GM19438 (cell line): ENCODE measurements at regions not wholly inside any gene's neighbourhood (a gene's known extent, or its start where the extent isn't known, plus 50 kb on each side); places are given as distances from the start of the nearest gene placed in this dataset.

ENCODE experiments used
- ATAC-seq: cut with Tn5 transposase; IDR thresholded peaks from one replicate; pipeline ENCODE4 v1.9.1; 2021; ENCODE audit warnings: low read depth; ENCODE audit not compliant: unreplicated experiment

DNA sequence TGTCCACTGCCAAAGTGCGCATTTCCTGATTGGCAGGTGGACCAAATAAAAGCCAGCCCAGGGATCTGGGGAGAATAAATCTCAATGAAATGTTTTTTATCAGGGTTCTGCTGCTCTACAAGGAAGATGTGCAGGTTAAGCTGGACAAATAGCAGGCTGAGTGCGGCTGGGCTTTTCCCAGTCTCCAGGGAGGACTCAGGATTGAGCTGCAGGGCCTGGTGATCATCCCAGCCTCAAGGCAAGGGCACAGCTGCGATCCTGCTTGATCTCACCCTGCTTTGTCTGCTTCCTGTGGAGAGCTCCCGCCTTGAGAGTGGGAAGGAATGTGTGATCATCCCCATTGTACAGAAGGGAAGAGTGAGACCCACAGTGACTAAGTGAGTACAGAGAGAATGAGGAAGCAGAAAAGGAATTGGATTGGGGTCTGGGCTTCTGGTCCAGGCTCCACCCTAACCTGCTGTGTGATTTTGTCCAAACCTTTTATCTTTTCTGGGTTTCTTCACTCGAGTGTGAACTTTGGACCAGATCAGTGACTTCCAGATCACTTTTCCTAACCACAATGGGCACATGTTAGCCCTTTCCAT is 75.3 kb upstream of the CRHR1 start:
- ATAC-seq = no peak

- ATAC-seq = no peak
These were observed 74.3 kb upstream of the CRHR1 start for GRCh38 chr17:45709728-45710288.

GRCh38 chr17:45715787-45716186 is 68.3 kb upstream of the CRHR1 start:
- ATAC-seq = no peak

DNA sequence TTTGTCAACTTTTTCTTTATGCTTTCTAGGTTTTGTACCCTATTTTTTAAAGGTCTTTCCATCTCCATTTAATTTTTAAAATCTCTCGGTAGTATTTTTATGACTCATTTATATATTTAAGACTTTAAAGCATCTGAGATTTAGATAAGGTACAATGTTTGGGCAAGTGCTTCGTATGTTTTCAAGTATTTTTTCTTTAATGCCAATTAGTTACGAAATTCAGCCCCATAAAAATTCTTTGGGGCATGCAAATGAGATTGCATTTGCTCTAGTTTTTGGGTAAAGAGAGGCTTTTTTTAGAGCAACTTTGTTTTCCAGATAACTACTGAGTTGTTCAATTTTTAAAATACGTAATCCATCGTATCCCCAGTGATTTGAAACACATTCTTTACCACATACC is 65.3 kb upstream of the CRHR1 start:
- no peak for ATAC-seq

DNA sequence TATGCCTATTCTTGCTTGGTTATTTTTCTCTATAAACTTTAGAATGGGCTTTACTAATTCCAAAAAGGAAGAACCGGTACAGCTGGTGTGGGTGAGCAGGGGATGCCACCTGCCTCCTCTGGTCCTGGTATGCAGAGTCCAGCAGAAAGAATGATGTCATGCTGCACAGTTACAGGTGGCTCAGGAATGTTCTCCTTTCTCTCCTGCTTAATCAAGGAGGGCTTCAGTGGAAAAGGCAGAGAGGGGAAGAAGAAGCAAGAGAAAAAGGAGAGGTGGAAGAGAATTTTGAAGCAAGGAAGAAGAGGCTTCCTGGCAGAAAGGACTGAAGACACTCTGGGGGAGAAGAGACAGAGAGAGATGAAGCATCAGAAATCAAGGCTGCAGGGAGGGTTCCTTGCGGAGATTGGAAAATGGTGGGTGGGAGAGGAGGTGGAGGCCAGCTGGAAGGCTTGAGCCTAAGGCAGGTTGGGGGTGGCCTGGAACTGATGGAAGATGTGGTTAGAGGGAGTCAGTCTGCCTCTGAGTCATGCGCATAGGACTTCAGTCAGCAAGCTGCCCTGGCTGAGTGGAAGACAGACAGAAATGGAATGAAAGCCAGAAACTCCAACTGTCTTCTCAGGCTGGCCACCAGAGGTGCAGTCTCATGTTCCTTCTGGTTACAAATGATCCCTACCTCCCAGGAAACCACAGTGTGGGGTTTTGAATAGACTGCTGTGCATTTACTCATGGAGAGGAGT is 64.6 kb upstream of the CRHR1 start:
- no peak for ATAC-seq

DNA sequence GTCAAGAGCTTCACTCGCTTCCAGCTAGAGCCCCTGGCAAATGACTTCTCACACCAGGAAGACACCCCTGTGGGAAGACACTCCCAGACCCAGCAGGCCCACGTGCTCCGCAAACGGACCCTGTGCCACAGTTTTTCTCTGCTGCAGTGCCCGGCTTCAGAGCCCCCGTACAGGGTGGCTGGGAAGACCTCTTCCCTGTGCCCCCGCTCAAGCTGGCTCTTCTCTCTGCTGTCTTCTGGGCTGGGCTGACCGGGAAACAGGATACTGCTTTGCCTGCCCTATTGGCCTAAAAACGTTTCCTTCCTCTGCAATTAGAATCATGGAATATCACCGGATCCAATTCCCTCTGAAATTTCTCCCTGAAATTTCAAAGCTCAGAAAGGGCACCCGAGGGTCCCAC is 63.7 kb upstream of the CRHR1 start:
- no peak for ATAC-seq

DNA sequence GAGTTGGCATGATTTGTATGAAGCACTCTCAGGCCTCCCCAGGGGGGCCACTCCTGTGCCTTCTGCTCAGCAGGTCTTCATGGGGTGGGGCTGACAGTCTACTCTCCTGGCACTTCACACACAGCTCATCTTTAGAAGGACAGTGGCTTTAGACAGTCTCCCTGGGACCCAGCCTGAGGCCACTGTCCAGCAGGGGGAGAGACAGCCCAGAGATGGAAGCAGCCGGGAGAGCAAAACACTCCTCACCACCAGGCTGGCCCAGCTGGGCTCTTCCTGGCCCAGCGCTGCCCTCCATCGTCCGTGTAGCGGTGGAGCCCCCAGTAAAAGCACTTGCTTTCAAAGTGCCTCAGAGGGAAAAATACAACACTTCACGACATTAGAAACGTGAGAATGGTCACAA is 62.0 kb upstream of the CRHR1 start:
- ATAC-seq = no peak

DNA sequence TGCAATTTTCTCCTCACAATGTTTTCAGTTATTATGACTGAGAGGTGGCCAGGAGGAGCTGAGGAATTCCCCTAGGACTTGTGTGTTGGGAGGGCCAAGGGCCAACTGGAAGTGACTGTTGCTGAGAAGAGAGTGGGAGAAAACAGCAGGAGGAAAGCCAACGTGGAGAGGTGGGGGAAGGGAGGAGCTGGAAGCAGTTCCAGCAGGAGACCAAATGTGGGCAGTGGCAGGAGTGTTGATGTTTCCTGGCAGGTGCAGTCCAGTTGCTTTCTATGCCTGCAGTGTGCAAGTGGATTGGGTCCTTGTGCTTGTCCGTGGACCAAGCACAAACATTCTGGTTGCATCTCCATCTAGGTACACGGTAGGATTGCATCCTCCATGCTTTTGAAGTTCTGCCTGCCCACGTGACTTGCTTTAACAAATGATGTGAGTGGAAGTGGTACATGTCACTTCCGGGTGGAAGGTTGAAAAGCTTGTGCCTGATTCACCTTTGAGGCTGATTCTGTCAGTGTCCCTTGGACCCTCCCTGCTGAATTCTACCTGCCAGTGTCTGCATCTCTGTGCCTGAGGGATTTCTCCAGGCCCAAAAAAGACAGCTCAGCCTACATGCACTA is 54.7 kb upstream of the CRHR1 start:
- ATAC-seq = no peak

- ATAC-seq = no peak
These were observed 53.9 kb upstream of the CRHR1 start for GRCh38 chr17:45730192-45730591.

DNA sequence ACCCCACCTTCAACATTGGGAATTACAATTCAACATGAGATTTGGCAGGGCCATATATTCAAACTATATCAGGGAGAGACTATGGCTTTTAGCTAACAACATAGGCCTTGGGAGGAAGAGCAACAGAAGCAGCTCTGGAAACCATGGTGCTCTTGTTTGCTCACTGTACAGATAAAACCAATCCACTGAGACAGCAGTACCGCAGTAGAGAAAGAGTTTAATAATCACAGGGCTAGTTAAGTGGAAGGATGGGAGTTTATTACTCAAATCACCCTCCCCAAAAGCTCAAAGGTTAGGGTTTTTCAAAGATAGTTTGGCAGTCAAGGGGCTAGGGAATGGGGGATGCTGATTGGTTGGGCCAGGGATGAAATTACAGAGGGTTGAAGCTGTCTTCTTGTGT is 52.7 kb upstream of the CRHR1 start:
- no peak for ATAC-seq

- ATAC-seq = no peak
These were observed 51.1 kb upstream of the CRHR1 start for GRCh38 chr17:45732926-45733505.

- ATAC-seq = no peak
These were observed 50.3 kb upstream of the CRHR1 start for GRCh38 chr17:45733781-45734180.
